ENCODE measurements at regions not wholly inside any gene's neighbourhood (a gene's known extent, or its start where the extent isn't known, plus 50 kb on each side); places are given as distances from the start of the nearest gene placed in this dataset.

- no peak overlapping the region for H3K27ac Mint-ChIP-seq
- H3K36me3 ChIP-seq (ENCODE audit: insufficient read depth, low read length): no peaks in the 10 kb centered on the region
- H3K27me3 ChIP-seq (ENCODE audit: insufficient read depth, low read length): no peaks in the 10 kb centered on the region
- CTCF ChIA-PET (ENCODE audit: partially characterized antibody): no interaction called here
- no peak overlapping the region for H3K4me3 ChIP-seq (ENCODE audit: low read length in 2 of 2)
- H3K36me3 Mint-ChIP-seq: no peaks in the 10 kb centered on the region
- no peak overlapping the region for H3K4me3 Mint-ChIP-seq
- H3K4me1 ChIP-seq (ENCODE audit: insufficient read depth, low read length): no peaks in the 10 kb centered on the region
- H3K9me3 Mint-ChIP-seq: no peaks in the 10 kb centered on the region
- DNase-seq: no peak
- no peaks in the 10 kb centered on the region for H3K9me3 ChIP-seq (ENCODE audit: control insufficient read depth in 1 of 2, low read length in 2 of 2)
- peaks cover 15 to 27% of the 10 kb centered on the region in 2 donors for H3K27me3 Mint-ChIP-seq
- intact Hi-C loops (cut with micrococcal nuclease): no loop called here
- POLR2A ChIA-PET (ENCODE audit: partially characterized antibody): no interaction called here
- H3K27ac ChIP-seq (ENCODE audit: low read depth, low read length): no peak overlapping the region
- no peaks in the 10 kb centered on the region for H3K4me1 Mint-ChIP-seq
These were observed 189.7 kb downstream of the TMEM132E start for GRCh38 chr17:34769049-34769448.

GRCh38 chr17:34765291-34765690, 185.9 kb downstream of the TMEM132E start:
- Mint-ChIP-seq H3K27ac (no peak overlapping the region), H3K4me1 (no peaks in the 10 kb centered on the region), H3K36me3 (no peaks in the 10 kb centered on the region), H3K4me3 (no peak overlapping the region), H3K9me3 (no peaks in the 10 kb centered on the region), H3K27me3 (peaks cover 15 to 18% of the 10 kb centered on the region in 2 donors)
- Histone ChIP-seq H3K4me3 (ENCODE audit: low read length in 2 of 2) (no peak overlapping the region), H3K27ac (ENCODE audit: low read depth, low read length) (no peak overlapping the region), H3K36me3 (ENCODE audit: insufficient read depth, low read length) (no peaks in the 10 kb centered on the region), H3K27me3 (ENCODE audit: insufficient read depth, low read length) (no peaks in the 10 kb centered on the region), H3K4me1 (ENCODE audit: insufficient read depth, low read length) (no peaks in the 10 kb centered on the region), H3K9me3 (ENCODE audit: control insufficient read depth in 1 of 2, low read length in 2 of 2) (no peaks in the 10 kb centered on the region)
- no peak for DNase-seq
- ChIA-PET CTCF (ENCODE audit: partially characterized antibody) (no interaction called here), POLR2A (ENCODE audit: partially characterized antibody) (no interaction called here)
- intact Hi-C loops (cut with micrococcal nuclease): no loop called here

GRCh38 chr17:34764716-34765115, 185.3 kb downstream of the TMEM132E start:
- no peak for DNase-seq
- H3K4me3 Mint-ChIP-seq: no peak overlapping the region
- H3K4me1 Mint-ChIP-seq: no peaks in the 10 kb centered on the region
- no peak overlapping the region for H3K4me3 ChIP-seq (ENCODE audit: low read length in 2 of 2)
- no peaks in the 10 kb centered on the region for H3K4me1 ChIP-seq (ENCODE audit: insufficient read depth, low read length)
- intact Hi-C loops (cut with micrococcal nuclease): no loop called here
- CTCF ChIA-PET (ENCODE audit: partially characterized antibody): no interaction called here
- H3K9me3 Mint-ChIP-seq: no peaks in the 10 kb centered on the region
- peaks cover 17 to 20% of the 10 kb centered on the region in 2 donors for H3K27me3 Mint-ChIP-seq
- no peaks in the 10 kb centered on the region for H3K27me3 ChIP-seq (ENCODE audit: insufficient read depth, low read length)
- POLR2A ChIA-PET (ENCODE audit: partially characterized antibody): no interaction called here
- H3K36me3 Mint-ChIP-seq: no peaks in the 10 kb centered on the region
- no peaks in the 10 kb centered on the region for H3K9me3 ChIP-seq (ENCODE audit: control insufficient read depth in 1 of 2, low read length in 2 of 2)
- no peaks in the 10 kb centered on the region for H3K36me3 ChIP-seq (ENCODE audit: insufficient read depth, low read length)
- H3K27ac Mint-ChIP-seq: no peak overlapping the region
- no peak overlapping the region for H3K27ac ChIP-seq (ENCODE audit: low read depth, low read length)

GRCh38 chr17:34763728-34764665, 184.6 kb downstream of the TMEM132E start:
- intact Hi-C loops (cut with micrococcal nuclease): no loop called here
- no peaks in the 10 kb centered on the region for H3K36me3 Mint-ChIP-seq
- Histone ChIP-seq H3K27ac (ENCODE audit: low read depth, low read length) (no peak overlapping the region), H3K36me3 (ENCODE audit: insufficient read depth, low read length) (no peaks in the 10 kb centered on the region), H3K4me1 (ENCODE audit: insufficient read depth, low read length) (no peaks in the 10 kb centered on the region), H3K4me3 (ENCODE audit: low read length in 2 of 2) (no peak overlapping the region), H3K27me3 (ENCODE audit: insufficient read depth, low read length) (no peaks in the 10 kb centered on the region), H3K9me3 (ENCODE audit: control insufficient read depth in 1 of 2, low read length in 2 of 2) (no peaks in the 10 kb centered on the region)
- CTCF ChIA-PET (ENCODE audit: partially characterized antibody): interaction anchor here (0.5 kb wide), 1 partner anchor 1638 kb away, joined by 4 read pairs; no protein-coding TSS in a partner anchor
- no peaks in the 10 kb centered on the region for H3K4me1 Mint-ChIP-seq
- H3K9me3 Mint-ChIP-seq: no peaks in the 10 kb centered on the region
- peaks cover 17 to 24% of the 10 kb centered on the region in 2 donors for H3K27me3 Mint-ChIP-seq
- POLR2A ChIA-PET (ENCODE audit: partially characterized antibody): no interaction called here
- no peak overlapping the region for H3K4me3 Mint-ChIP-seq
- no peak for DNase-seq
- H3K27ac Mint-ChIP-seq: no peak overlapping the region

GRCh38 chr17:34762078-34762477, 182.7 kb downstream of the TMEM132E start:
- ChIA-PET CTCF (ENCODE audit: partially characterized antibody) (no interaction called here), POLR2A (ENCODE audit: partially characterized antibody) (no interaction called here)
- no peak overlapping the region for H3K27ac Mint-ChIP-seq
- H3K9me3 ChIP-seq (ENCODE audit: control insufficient read depth in 1 of 2, low read length in 2 of 2): no peaks in the 10 kb centered on the region
- intact Hi-C loops (cut with micrococcal nuclease): no loop called here
- no peaks in the 10 kb centered on the region for H3K9me3 Mint-ChIP-seq
- H3K36me3 ChIP-seq (ENCODE audit: insufficient read depth, low read length): no peaks in the 10 kb centered on the region
- no peak for DNase-seq
- no peak overlapping the region for H3K27ac ChIP-seq (ENCODE audit: low read depth, low read length)
- no peaks in the 10 kb centered on the region for H3K27me3 ChIP-seq (ENCODE audit: insufficient read depth, low read length)
- H3K4me3 ChIP-seq (ENCODE audit: low read length in 2 of 2): no peak overlapping the region
- H3K4me1 Mint-ChIP-seq: no peaks in the 10 kb centered on the region
- H3K4me1 ChIP-seq (ENCODE audit: insufficient read depth, low read length): no peaks in the 10 kb centered on the region
- H3K4me3 Mint-ChIP-seq: no peak overlapping the region
- H3K27me3 Mint-ChIP-seq: peaks cover 17 to 22% of the 10 kb centered on the region in 2 donors
- no peaks in the 10 kb centered on the region for H3K36me3 Mint-ChIP-seq

- Mint-ChIP-seq H3K4me3 (no peak overlapping the region), H3K9me3 (no peaks in the 10 kb centered on the region), H3K27me3 (peaks cover 17 to 20% of the 10 kb centered on the region in 2 donors), H3K4me1 (no peaks in the 10 kb centered on the region), H3K27ac (no peak overlapping the region), H3K36me3 (no peaks in the 10 kb centered on the region)
- Histone ChIP-seq H3K36me3 (ENCODE audit: insufficient read depth, low read length) (no peaks in the 10 kb centered on the region), H3K27ac (ENCODE audit: low read depth, low read length) (no peak overlapping the region), H3K9me3 (ENCODE audit: control insufficient read depth in 1 of 2, low read length in 2 of 2) (no peaks in the 10 kb centered on the region), H3K4me1 (ENCODE audit: insufficient read depth, low read length) (no peaks in the 10 kb centered on the region), H3K27me3 (ENCODE audit: insufficient read depth, low read length) (no peaks in the 10 kb centered on the region), H3K4me3 (ENCODE audit: low read length in 2 of 2) (no peak overlapping the region)
- intact Hi-C loops (cut with micrococcal nuclease): no loop called here
- DNase-seq: no peak
- ChIA-PET CTCF (ENCODE audit: partially characterized antibody) (no interaction called here), POLR2A (ENCODE audit: partially characterized antibody) (no interaction called here)
These were observed 182.3 kb downstream of the TMEM132E start for GRCh38 chr17:34761646-34762045.

- no peak overlapping the region for H3K4me3 Mint-ChIP-seq
- no peaks in the 10 kb centered on the region for H3K4me1 Mint-ChIP-seq
- no peaks in the 10 kb centered on the region for H3K36me3 Mint-ChIP-seq
- intact Hi-C loops (cut with micrococcal nuclease): no loop called here
- DNase-seq: no peak
- Histone ChIP-seq H3K4me1 (ENCODE audit: insufficient read depth, low read length) (no peaks in the 10 kb centered on the region), H3K27me3 (ENCODE audit: insufficient read depth, low read length) (no peaks in the 10 kb centered on the region), H3K4me3 (ENCODE audit: low read length in 2 of 2) (no peak overlapping the region), H3K9me3 (ENCODE audit: control insufficient read depth in 1 of 2, low read length in 2 of 2) (no peaks in the 10 kb centered on the region), H3K27ac (ENCODE audit: low read depth, low read length) (no peak overlapping the region), H3K36me3 (ENCODE audit: insufficient read depth, low read length) (no peaks in the 10 kb centered on the region)
- H3K27ac Mint-ChIP-seq: no peak overlapping the region
- POLR2A ChIA-PET (ENCODE audit: partially characterized antibody): no interaction called here
- peaks cover 19 to 23% of the 10 kb centered on the region in 2 donors for H3K27me3 Mint-ChIP-seq
- H3K9me3 Mint-ChIP-seq: no peaks in the 10 kb centered on the region
- CTCF ChIA-PET (ENCODE audit: partially characterized antibody): no interaction called here
These were observed 181.6 kb downstream of the TMEM132E start for GRCh38 chr17:34760931-34761495.

Measured in CD4-positive, alpha-beta memory T cell (primary cell).